Hepatocyte (in vitro differentiated cells): ENCODE measurements at regions not wholly inside any gene's neighbourhood (a gene's known extent, or its start where the extent isn't known, plus 50 kb on each side); places are given as distances from the start of the nearest gene placed in this dataset.

Source experiments
- CTCF ChIP-seq: fragments of 200-600 bp; sonication (generic); IDR thresholded peaks from 2 replicates; pipeline ENCODE4 v1.5.1; 2016; ENCODE audit warnings: antibody characterized with exemption, mild to moderate bottlenecking; ENCODE audit not compliant: poor library complexity
- EZH2 ChIP-seq: fragments of 200-600 bp; sonication (generic); IDR thresholded peaks from 2 replicates; pipeline ENCODE4 v1.6.1; 2016; ENCODE audit warnings: antibody characterized with exemption, mild to moderate bottlenecking, borderline replicate concordance

- no peak for TF ChIP-seq CTCF
- TF ChIP-seq EZH2 = no peak
These were observed 695.1 kb downstream of the TNS3 start for GRCh38 chr7:46886669-46887374.
